H9 (cell line): ENCODE measurements at regions not wholly inside any gene's neighbourhood (a gene's known extent, or its start where the extent isn't known, plus 50 kb on each side); places are given as distances from the start of the nearest gene placed in this dataset.
A peak's percentile ranks its signal among the peaks of the same experiment; 100 is the strongest.

Experiments used
- DNase-seq: peaks from one replicate; pipeline ENCODE4 v3.0.0-alpha.2; 2017
- H2AFZ ChIP-seq: one replicate; pipeline ENCODE4 v1.6.1; 2013; ENCODE audit warnings: mild to moderate bottlenecking, low read length, control low read depth, moderate library complexity
- H2AK5ac ChIP-seq: 2 replicates; pipeline ENCODE4 v1.6.1; 2013; ENCODE audit warnings: low read length, control low read depth, mixed read lengths; ENCODE audit not compliant: insufficient read length
- H2BK120ac ChIP-seq: one replicate; pipeline ENCODE4 v1.6.1; 2013; ENCODE audit warnings: low read depth, mild to moderate bottlenecking, low read length, control low read depth, inconsistent platforms; ENCODE audit not compliant: poor library complexity, severe bottlenecking
- H2BK12ac ChIP-seq: 2 replicates; pipeline ENCODE4 v1.6.1; 2013; ENCODE audit warnings: low read length, control low read depth, mixed read lengths, low read depth; ENCODE audit not compliant: insufficient read length
- H2BK15ac ChIP-seq: 2 replicates; pipeline ENCODE4 v1.6.1; 2013; ENCODE audit warnings: low read depth, low read length, control low read depth
- H2BK20ac ChIP-seq: one replicate; pipeline ENCODE4 v1.6.1; 2013; ENCODE audit warnings: low read depth, mild to moderate bottlenecking, low read length, control low read depth, inconsistent platforms; ENCODE audit not compliant: poor library complexity, severe bottlenecking
- H2BK5ac ChIP-seq: 2 replicates; pipeline ENCODE4 v1.6.1; 2013; ENCODE audit warnings: low read length, control low read depth, mixed read lengths; ENCODE audit not compliant: insufficient read length
- H3K14ac ChIP-seq: 2 replicates; pipeline ENCODE4 v1.6.1; 2013; ENCODE audit warnings: low read length, control low read depth; ENCODE audit not compliant: insufficient read depth
- H3K18ac ChIP-seq: 2 replicates; pipeline ENCODE4 v1.6.1; 2013; ENCODE audit warnings: low read depth, mild to moderate bottlenecking, mixed read lengths, low read length, control low read depth; ENCODE audit not compliant: insufficient read length
- H3K23ac ChIP-seq: 2 replicates; pipeline ENCODE4 v1.6.1; 2013; ENCODE audit warnings: low read length, control low read depth, mixed read lengths, low read depth; ENCODE audit not compliant: insufficient read length
- H3K23me2 ChIP-seq: 2 replicates; pipeline ENCODE4 v1.6.1; 2013; ENCODE audit warnings: low read depth, mild to moderate bottlenecking, mixed read lengths, low read length, control low read depth; ENCODE audit not compliant: insufficient read length, poor library complexity, severe bottlenecking
- H3K27ac ChIP-seq: 2 replicates; pipeline ENCODE4 v1.5.1; 2013; ENCODE audit warnings: low read length, control low read depth, mixed read lengths, low read depth; ENCODE audit not compliant: insufficient read length
- H3K27me3 ChIP-seq: 2 replicates; pipeline ENCODE4 v1.6.1; 2013; ENCODE audit warnings: low read length, control low read depth, inconsistent platforms; ENCODE audit not compliant: insufficient read depth
- H3K4ac ChIP-seq: 2 replicates; pipeline ENCODE4 v1.6.1; 2013; ENCODE audit warnings: low read depth, mild to moderate bottlenecking, control low read depth, inconsistent platforms, low read length, moderate library complexity
- H3K4me1 ChIP-seq: 2 replicates; pipeline ENCODE4 v1.6.1; 2013; ENCODE audit warnings: low read length, control low read depth, inconsistent platforms; ENCODE audit not compliant: insufficient read depth
- H3K4me2 ChIP-seq: 2 replicates; pipeline ENCODE4 v1.6.1; 2013; ENCODE audit warnings: low read length, control low read depth, mixed read lengths; ENCODE audit not compliant: insufficient read length, insufficient read depth
- H3K56ac ChIP-seq: 2 replicates; pipeline ENCODE4 v1.6.1; 2013; ENCODE audit warnings: low read depth, mild to moderate bottlenecking, mixed read lengths, low read length, control low read depth; ENCODE audit not compliant: insufficient read length
- H3K79me1 ChIP-seq: 2 replicates; pipeline ENCODE4 v1.6.1; 2013; ENCODE audit warnings: low read depth, mild to moderate bottlenecking, moderate library complexity, low read length, control low read depth, inconsistent platforms; ENCODE audit not compliant: insufficient read depth, poor library complexity, severe bottlenecking
- H3K79me2 ChIP-seq: 2 replicates; pipeline ENCODE4 v1.6.1; 2013; ENCODE audit warnings: low read length, control low read depth, inconsistent platforms; ENCODE audit not compliant: insufficient read depth
- H3K9ac ChIP-seq: 2 replicates; pipeline ENCODE4 v1.6.1; 2013; ENCODE audit warnings: low read length, control low read depth, mixed read lengths; ENCODE audit not compliant: insufficient read length; ENCODE audit errors: extremely low read depth
- H3K9me3 ChIP-seq: one replicate; pipeline ENCODE4 v1.6.1; 2013; ENCODE audit warnings: low read depth, low read length, inconsistent platforms; ENCODE audit not compliant: control insufficient read depth
- H3T11ph ChIP-seq: one replicate; pipeline ENCODE4 v1.6.1; 2013; ENCODE audit warnings: mild to moderate bottlenecking, low read length, control low read depth, inconsistent platforms
- H4K20me1 ChIP-seq: one replicate; pipeline ENCODE4 v1.6.1; 2013; ENCODE audit not compliant: control insufficient read depth, insufficient read length, insufficient read depth
- H4K5ac ChIP-seq: 2 replicates; pipeline ENCODE4 v1.6.1; 2013; ENCODE audit warnings: low read depth, mild to moderate bottlenecking, mixed read lengths, low read length, control low read depth; ENCODE audit not compliant: insufficient read length
- H4K8ac ChIP-seq: replicated peaks from 2 replicates; pipeline ENCODE4 v1.6.1; 2013; ENCODE audit warnings: low read length, control low read depth, mixed read lengths, low read depth; ENCODE audit not compliant: insufficient read length
- H4K91ac ChIP-seq: 2 replicates; pipeline ENCODE4 v1.6.1; 2013; ENCODE audit warnings: low read depth, mild to moderate bottlenecking, moderate library complexity, mixed read lengths, low read length, control low read depth; ENCODE audit not compliant: insufficient read length
- H3K27ac Mint-ChIP-seq, 3 experiments: 2 replicates in 2 of 3; 3 replicates in 1 of 3; pipeline ENCODE4 v1.8.0; 2020 to 2021; ENCODE audit warnings: mixed read lengths in 3 of 3, mild to moderate bottlenecking in 1 of 3, moderate library complexity in 1 of 3
- H3K27me3 Mint-ChIP-seq: 2 replicates; pipeline ENCODE4 v1.8.0; 2021; ENCODE audit warnings: low read depth, mild to moderate bottlenecking, moderate library complexity, mixed read lengths
- H3K36me3 Mint-ChIP-seq, 3 experiments: 2 replicates in 2 of 3; 3 replicates in 1 of 3; pipeline ENCODE4 v1.8.0; 2020 to 2021; ENCODE audit warnings: low read depth in 3 of 3, mixed read lengths in 3 of 3; ENCODE audit not compliant: insufficient read depth in 1 of 3
- H3K4me1 Mint-ChIP-seq, 2 experiments: 2 replicates each; pipeline ENCODE4 v1.8.0; 2020; ENCODE audit warnings: mixed read lengths in 2 of 2
- H3K4me3 Mint-ChIP-seq, 2 experiments: 2 replicates in 1 of 2; 3 replicates in 1 of 2; pipeline ENCODE4 v1.8.0; 2020 to 2021; ENCODE audit warnings: mild to moderate bottlenecking in 2 of 2, mixed read lengths in 2 of 2, moderate library complexity in 1 of 2
- H3K9me3 Mint-ChIP-seq, 2 experiments: 2 replicates in 1 of 2; 3 replicates in 1 of 2; pipeline ENCODE4 v1.8.0; 2020; ENCODE audit warnings: mild to moderate bottlenecking in 2 of 2, mixed read lengths in 2 of 2, moderate library complexity in 1 of 2
- WGBS: extraction: QIAGEN DNeasy Blood & Tissue Kit; methylation state at CpG from one replicate; pipeline ENCODE4 v1.1.7; 2013; ENCODE audit warnings: missing lambda C conversion rate, low lambda C conversion rate, mixed read lengths; ENCODE audit not compliant: insufficient read length; ENCODE audit errors: extremely low coverage; 5-methylcytosine and 5-hydroxymethylcytosine counted together
- TF ChIP-seq, protein P1 (sequence below): fragments of 200-600 bp; sonication (generic); conservative IDR thresholded peaks from 3 replicates; pipeline ENCODE4 v1.8.0; 2021; ENCODE audit warnings: antibody characterized with exemption, mild to moderate bottlenecking

DNA sequence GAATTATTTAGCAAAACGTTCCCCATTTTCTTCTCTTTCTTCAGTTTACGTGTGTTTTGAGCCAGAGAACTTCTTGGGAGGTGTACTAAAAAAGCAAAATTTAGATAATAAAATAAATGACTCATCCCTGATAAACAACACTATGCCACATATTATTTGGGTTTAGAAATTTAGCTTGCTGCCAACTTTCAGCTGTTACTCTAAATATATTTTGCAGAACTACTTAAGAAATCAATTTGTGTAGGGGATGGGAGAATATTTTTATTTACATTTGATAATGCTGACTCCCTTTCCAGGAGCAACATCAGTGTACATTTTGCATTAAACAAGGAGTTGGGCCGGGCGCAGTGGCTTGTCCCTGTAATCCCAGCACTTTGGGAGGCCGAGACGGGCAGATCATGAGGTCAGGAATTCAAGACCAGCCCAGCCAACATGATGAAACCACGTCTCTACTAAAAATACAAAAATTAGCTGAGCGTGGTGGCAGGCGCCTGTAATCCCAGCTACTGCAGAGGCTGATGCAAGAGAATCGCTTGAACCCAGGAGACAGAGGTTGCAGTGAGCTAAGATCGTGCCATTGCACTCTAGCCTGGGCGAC is 151.4 kb upstream of the ZRANB2 start:
- no peaks in the 10 kb centered on the region for H3K27me3 Mint-ChIP-seq
- Histone ChIP-seq H2BK20ac (no peak overlapping the region), H2BK120ac (no peak overlapping the region), H3K23ac (no peak overlapping the region), H4K5ac (no peak overlapping the region), H3K4ac (no peak overlapping the region), H3K79me2 (no peaks in the 10 kb centered on the region), H3K27me3 (no peaks in the 10 kb centered on the region), H3K23me2 (no peaks in the 10 kb centered on the region), H2BK12ac (no peak overlapping the region), H2AFZ (no peak overlapping the region), H3K14ac (no peak overlapping the region), H3K56ac (no peak overlapping the region), H3K27ac (no peak overlapping the region), H4K91ac (no peak overlapping the region), H3K4me1 (peaks cover 4% of the 10 kb centered on the region; the same call in 1 of the 2 replicates), H3K9me3 (no peaks in the 10 kb centered on the region), H3T11ph (no peak overlapping the region), H2BK5ac (no peak overlapping the region), H4K8ac (no peak overlapping the region), H3K18ac (no peak overlapping the region), H3K9ac (no peak overlapping the region), H3K4me2 (no peak overlapping the region), H2AK5ac (no peak overlapping the region), H2BK15ac (no peak overlapping the region), H4K20me1 (no peaks in the 10 kb centered on the region), H3K79me1 (no peaks in the 10 kb centered on the region)
- peaks cover 30 to 32% of the 10 kb centered on the region in 2 experiments for H3K4me1 Mint-ChIP-seq
- H3K36me3 Mint-ChIP-seq, result no peaks in the 10 kb centered on the region
- H3K9me3 Mint-ChIP-seq, result no peaks in the 10 kb centered on the region
- H3K27ac Mint-ChIP-seq, result peak overlapping the region; percentile 9 to 50 (median 31); a peak in 4 of 7 replicates
- DNase-seq, result no peak
- no peak overlapping the region for H3K4me3 Mint-ChIP-seq
- TF ChIP-seq, protein P1, sequence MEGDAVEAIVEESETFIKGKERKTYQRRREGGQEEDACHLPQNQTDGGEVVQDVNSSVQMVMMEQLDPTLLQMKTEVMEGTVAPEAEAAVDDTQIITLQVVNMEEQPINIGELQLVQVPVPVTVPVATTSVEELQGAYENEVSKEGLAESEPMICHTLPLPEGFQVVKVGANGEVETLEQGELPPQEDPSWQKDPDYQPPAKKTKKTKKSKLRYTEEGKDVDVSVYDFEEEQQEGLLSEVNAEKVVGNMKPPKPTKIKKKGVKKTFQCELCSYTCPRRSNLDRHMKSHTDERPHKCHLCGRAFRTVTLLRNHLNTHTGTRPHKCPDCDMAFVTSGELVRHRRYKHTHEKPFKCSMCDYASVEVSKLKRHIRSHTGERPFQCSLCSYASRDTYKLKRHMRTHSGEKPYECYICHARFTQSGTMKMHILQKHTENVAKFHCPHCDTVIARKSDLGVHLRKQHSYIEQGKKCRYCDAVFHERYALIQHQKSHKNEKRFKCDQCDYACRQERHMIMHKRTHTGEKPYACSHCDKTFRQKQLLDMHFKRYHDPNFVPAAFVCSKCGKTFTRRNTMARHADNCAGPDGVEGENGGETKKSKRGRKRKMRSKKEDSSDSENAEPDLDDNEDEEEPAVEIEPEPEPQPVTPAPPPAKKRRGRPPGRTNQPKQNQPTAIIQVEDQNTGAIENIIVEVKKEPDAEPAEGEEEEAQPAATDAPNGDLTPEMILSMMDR, result no peak
- no CpG with 5 or more reads among the region's 12 CpGs for WGBS
